Activated T-cell treated with anti-CD3 and anti-CD28 coated beads, Interleukin-2, amount 50 U/mL, for 4 hours (primary cell): ENCODE measurements at regions not wholly inside any gene's neighbourhood (a gene's known extent, or its start where the extent isn't known, plus 50 kb on each side); places are given as distances from the start of the nearest gene placed in this dataset.

Experiments used
- ATAC-seq, 2 donors: fragments of 200-7000 bp; cut with Tn5 transposase; one replicate each; pipeline ENCODE4 v1.10.0; 2021
- DNase-seq: peaks from one replicate; pipeline ENCODE4 v3.0.0-alpha.2; 2020
- H3K27me3 Mint-ChIP-seq: one replicate; pipeline ENCODE4 v1.8.0; 2021; ENCODE audit warnings: low read depth, mixed read lengths
- H3K36me3 Mint-ChIP-seq: one replicate; pipeline ENCODE4 v1.8.0; 2022; ENCODE audit warnings: mixed read lengths; ENCODE audit not compliant: insufficient read depth
- H3K4me1 Mint-ChIP-seq: one replicate; pipeline ENCODE4 v1.8.0; 2021; ENCODE audit warnings: low read depth, mixed read lengths
- H3K4me3 Mint-ChIP-seq: one replicate; pipeline ENCODE4 v1.8.0; 2021; ENCODE audit warnings: mild to moderate bottlenecking, moderate library complexity, mixed read lengths
- H3K9me3 Mint-ChIP-seq: one replicate; pipeline ENCODE4 v1.8.0; 2021; ENCODE audit warnings: mixed read lengths

GRCh38 chr6:68333442-68333841 is 301.6 kb upstream of the ADGRB3 start:
- ATAC-seq = no peak
- Mint-ChIP-seq H3K27me3 (no peaks in the 10 kb centered on the region), H3K36me3 (no peaks in the 10 kb centered on the region), H3K4me1 (no peaks in the 10 kb centered on the region), H3K4me3 (no peak overlapping the region), H3K9me3 (peaks cover 5% of the 10 kb centered on the region)
- no peak for DNase-seq

DNA sequence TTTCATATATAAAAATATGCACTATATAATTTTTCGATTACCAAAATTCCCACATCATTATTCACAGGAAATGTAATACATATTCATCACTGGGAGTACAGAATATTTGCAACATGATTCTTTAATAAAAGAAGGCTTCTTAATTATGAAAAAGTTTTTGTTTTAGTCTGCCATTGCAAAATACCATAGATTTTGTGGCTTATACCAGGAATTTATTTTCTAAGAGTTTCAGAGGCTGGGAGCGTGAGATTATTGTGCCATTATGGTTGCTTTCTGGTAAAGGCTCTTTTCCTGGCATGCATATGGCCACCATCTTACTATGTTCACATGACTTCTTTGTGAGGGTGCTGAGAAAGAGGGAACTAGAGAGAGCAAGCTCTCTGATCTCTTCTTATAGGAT is 306.9 kb upstream of the ADGRB3 start:
- Mint-ChIP-seq H3K4me3 (no peak overlapping the region), H3K36me3 (no peaks in the 10 kb centered on the region), H3K9me3 (no peaks in the 10 kb centered on the region), H3K4me1 (no peaks in the 10 kb centered on the region), H3K27me3 (no peaks in the 10 kb centered on the region)
- ATAC-seq = no peak
- no peak for DNase-seq

DNA sequence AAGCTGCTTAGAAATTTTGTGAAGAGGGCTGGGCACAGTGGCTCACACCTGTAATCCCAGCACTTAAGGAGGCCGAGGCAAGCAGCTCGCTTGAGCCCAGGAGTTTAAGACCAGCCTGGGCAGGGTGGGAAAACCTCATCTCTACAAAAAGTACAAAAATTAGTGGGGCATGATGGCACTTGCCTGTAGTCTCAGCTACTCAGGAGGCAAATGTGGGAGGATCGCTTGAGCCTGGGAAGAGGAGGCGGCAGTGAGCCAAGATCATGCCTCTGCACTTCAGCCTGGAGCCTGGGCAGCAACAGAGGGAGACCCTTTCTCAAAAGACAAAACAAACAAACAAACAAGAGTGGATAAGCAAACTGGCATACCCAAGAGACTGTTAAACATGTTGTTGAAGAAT is 308.3 kb upstream of the ADGRB3 start:
- Mint-ChIP-seq H3K4me1 (no peaks in the 10 kb centered on the region), H3K27me3 (no peaks in the 10 kb centered on the region), H3K4me3 (no peak overlapping the region), H3K9me3 (no peaks in the 10 kb centered on the region), H3K36me3 (no peaks in the 10 kb centered on the region)
- ATAC-seq (no peak), DNase-seq (no peak)

GRCh38 chr6:68317366-68317765 is 317.7 kb upstream of the ADGRB3 start:
- ATAC-seq (no peak), DNase-seq (no peak)
- no peaks in the 10 kb centered on the region for H3K36me3 Mint-ChIP-seq
- no peaks in the 10 kb centered on the region for H3K27me3 Mint-ChIP-seq
- no peaks in the 10 kb centered on the region for H3K4me1 Mint-ChIP-seq
- no peak overlapping the region for H3K4me3 Mint-ChIP-seq
- no peaks in the 10 kb centered on the region for H3K9me3 Mint-ChIP-seq

- no peak for DNase-seq
- ATAC-seq = no peak
- Mint-ChIP-seq H3K36me3 (no peaks in the 10 kb centered on the region), H3K4me1 (no peaks in the 10 kb centered on the region), H3K4me3 (no peak overlapping the region), H3K27me3 (no peaks in the 10 kb centered on the region), H3K9me3 (no peaks in the 10 kb centered on the region)
These were observed 321.2 kb upstream of the ADGRB3 start for GRCh38 chr6:68313911-68314310.

DNA sequence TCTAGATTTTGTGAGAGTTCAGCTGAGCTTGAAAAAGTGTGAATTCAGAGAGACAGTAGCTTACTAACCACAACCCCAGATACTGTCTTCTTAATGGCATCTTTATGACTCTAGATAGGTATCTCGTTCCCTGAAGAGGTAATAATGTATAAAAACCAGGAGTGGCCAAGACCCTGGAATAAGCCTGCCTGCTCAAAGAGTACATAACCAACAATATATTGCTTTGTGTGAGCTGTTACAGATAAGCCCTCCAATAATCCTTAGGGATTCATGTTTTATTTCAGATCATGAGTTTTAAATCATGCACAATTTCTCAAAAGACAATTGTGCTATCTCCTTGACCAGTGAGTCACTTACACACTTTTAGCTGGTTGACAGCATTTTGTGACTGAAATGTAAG is 327.8 kb upstream of the ADGRB3 start:
- H3K4me3 Mint-ChIP-seq = no peak overlapping the region
- ATAC-seq (no peak), DNase-seq (no peak)
- no peaks in the 10 kb centered on the region for H3K36me3 Mint-ChIP-seq
- H3K27me3 Mint-ChIP-seq = no peaks in the 10 kb centered on the region
- H3K4me1 Mint-ChIP-seq = no peaks in the 10 kb centered on the region
- peaks cover 8% of the 10 kb centered on the region for H3K9me3 Mint-ChIP-seq

DNA sequence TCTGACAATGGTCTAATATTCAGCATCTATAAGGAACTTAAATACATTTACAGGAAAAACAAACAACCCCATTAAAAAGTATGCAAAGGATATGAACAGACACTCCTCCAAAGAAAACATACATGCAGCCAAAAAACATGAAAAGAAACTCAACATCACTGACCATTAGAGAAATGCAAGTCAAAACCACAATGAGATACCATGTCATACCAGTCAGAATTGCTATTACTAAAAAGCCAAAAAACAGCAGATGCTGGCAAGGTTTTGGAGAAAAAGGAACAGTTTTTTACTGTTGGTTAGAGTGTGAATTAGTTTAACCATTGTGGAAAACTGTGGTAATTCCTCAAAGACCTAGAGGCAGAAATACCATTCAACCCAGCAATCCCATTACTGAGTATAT is 339.0 kb upstream of the ADGRB3 start:
- Mint-ChIP-seq H3K36me3 (no peaks in the 10 kb centered on the region), H3K9me3 (peaks cover 20% of the 10 kb centered on the region), H3K27me3 (no peaks in the 10 kb centered on the region), H3K4me3 (no peak overlapping the region), H3K4me1 (no peaks in the 10 kb centered on the region)
- DNase-seq (no peak), ATAC-seq (no peak)

GRCh38 chr6:68282646-68283045 is 352.4 kb upstream of the ADGRB3 start:
- no peaks in the 10 kb centered on the region for H3K4me1 Mint-ChIP-seq
- DNase-seq (no peak), ATAC-seq (no peak)
- H3K4me3 Mint-ChIP-seq = no peak overlapping the region
- peaks cover 23% of the 10 kb centered on the region for H3K9me3 Mint-ChIP-seq
- H3K36me3 Mint-ChIP-seq = no peaks in the 10 kb centered on the region
- no peaks in the 10 kb centered on the region for H3K27me3 Mint-ChIP-seq

DNA sequence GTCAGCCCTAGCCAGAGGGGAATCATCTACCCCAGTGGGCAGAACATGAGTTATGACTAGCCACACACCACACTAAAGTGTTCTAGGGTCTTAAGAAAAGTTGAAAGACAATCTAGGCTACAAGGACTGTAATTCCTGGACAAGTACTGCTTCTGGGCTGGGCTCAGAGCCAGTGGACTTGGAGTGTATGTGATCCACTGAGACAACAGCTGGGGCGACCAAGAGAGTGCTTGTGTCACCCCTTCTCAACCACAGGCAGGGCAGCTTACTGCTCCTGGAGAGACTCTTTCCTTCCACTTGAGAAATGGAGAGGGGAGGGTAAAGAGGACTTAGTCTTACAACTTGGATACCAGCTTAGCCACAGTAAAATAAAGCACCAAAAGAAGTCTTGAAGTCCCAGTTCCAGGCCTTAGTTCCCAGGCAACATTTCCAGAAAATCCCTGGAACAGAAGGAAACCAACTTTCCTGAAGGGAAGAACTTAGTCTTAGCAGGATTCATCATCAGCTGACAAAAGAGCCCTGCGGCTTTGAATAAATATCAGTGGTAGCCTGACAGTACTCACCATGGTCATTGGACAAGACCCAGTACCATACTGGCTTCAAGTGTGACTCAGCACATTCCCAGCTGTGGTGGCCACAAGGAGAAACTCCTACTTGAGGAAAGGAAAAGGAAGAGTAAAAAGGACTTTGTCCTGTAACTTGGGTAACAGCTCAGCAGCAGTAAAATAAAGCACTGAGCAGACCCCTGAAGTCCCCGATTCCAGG is 355.1 kb upstream of the ADGRB3 start:
- H3K9me3 Mint-ChIP-seq = peaks cover 21% of the 10 kb centered on the region
- no peak overlapping the region for H3K4me3 Mint-ChIP-seq
- no peak for ATAC-seq
- H3K4me1 Mint-ChIP-seq = no peaks in the 10 kb centered on the region
- no peaks in the 10 kb centered on the region for H3K36me3 Mint-ChIP-seq
- DNase-seq = no peak
- H3K27me3 Mint-ChIP-seq = no peaks in the 10 kb centered on the region

- H3K36me3 Mint-ChIP-seq = no peaks in the 10 kb centered on the region
- H3K4me3 Mint-ChIP-seq = no peak overlapping the region
- H3K4me1 Mint-ChIP-seq = no peaks in the 10 kb centered on the region
- no peak for DNase-seq
- no peaks in the 10 kb centered on the region for H3K9me3 Mint-ChIP-seq
- H3K27me3 Mint-ChIP-seq = no peaks in the 10 kb centered on the region
- ATAC-seq = no peak
These were observed 361.8 kb upstream of the ADGRB3 start for GRCh38 chr6:68273297-68273696.

- Mint-ChIP-seq H3K9me3 (peaks cover 17% of the 10 kb centered on the region), H3K4me1 (no peaks in the 10 kb centered on the region), H3K36me3 (no peaks in the 10 kb centered on the region), H3K4me3 (no peak overlapping the region), H3K27me3 (no peaks in the 10 kb centered on the region)
- DNase-seq = no peak
- no peak for ATAC-seq
These were observed 378.7 kb upstream of the ADGRB3 start for GRCh38 chr6:68256391-68256790.

GRCh38 chr6:68252632-68253031 is 382.4 kb upstream of the ADGRB3 start:
- peaks cover 20% of the 10 kb centered on the region for H3K9me3 Mint-ChIP-seq
- H3K27me3 Mint-ChIP-seq = no peaks in the 10 kb centered on the region
- no peak overlapping the region for H3K4me3 Mint-ChIP-seq
- H3K4me1 Mint-ChIP-seq = no peaks in the 10 kb centered on the region
- DNase-seq (no peak), ATAC-seq (no peak)
- H3K36me3 Mint-ChIP-seq = no peaks in the 10 kb centered on the region

DNA sequence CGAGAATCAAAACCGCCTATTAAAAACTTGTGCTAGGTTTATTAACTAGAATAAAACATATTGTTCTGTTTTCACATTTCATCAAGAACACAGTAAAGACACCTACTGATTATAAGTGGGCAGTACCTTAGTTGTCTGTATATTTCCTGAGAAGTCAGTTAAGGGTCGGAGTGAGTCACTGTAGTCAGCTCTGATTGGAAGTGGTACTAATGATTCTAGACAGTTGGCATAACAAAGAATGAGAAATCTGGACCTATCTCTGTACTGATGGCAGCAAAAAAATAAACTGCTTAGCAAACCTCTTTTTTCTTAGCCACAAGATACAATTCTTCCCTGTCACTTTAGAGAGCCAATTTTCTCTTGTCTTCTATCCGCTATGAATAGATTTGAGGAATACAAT is 387.3 kb upstream of the ADGRB3 start:
- Mint-ChIP-seq H3K9me3 (peaks cover 16% of the 10 kb centered on the region), H3K36me3 (no peaks in the 10 kb centered on the region), H3K4me1 (no peaks in the 10 kb centered on the region), H3K4me3 (no peak overlapping the region), H3K27me3 (no peaks in the 10 kb centered on the region)
- ATAC-seq = no peak
- DNase-seq = no peak

DNA sequence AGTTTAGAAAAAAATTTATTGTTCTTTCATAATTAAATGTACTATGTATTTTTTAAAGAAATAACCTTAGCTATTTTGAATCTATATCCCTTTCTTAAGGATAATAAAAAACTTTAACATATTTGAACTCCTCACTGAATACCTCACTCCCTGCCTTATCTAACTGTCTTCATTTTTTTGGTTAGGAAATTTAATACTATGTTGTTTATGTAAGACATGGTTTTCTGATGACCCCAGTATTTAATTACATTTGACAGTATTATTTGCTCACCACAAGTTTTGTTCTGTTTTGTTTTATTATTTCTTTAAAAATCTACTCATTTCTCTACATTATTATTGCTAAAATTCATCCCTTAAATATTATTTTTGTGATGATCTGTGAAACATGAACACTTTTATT is 394.4 kb upstream of the ADGRB3 start:
- ATAC-seq (no peak), DNase-seq (no peak)
- no peak overlapping the region for H3K4me3 Mint-ChIP-seq
- no peaks in the 10 kb centered on the region for H3K4me1 Mint-ChIP-seq
- H3K27me3 Mint-ChIP-seq = no peaks in the 10 kb centered on the region
- H3K36me3 Mint-ChIP-seq = no peaks in the 10 kb centered on the region
- H3K9me3 Mint-ChIP-seq = peaks cover 3% of the 10 kb centered on the region

- no peaks in the 10 kb centered on the region for H3K4me1 Mint-ChIP-seq
- no peaks in the 10 kb centered on the region for H3K36me3 Mint-ChIP-seq
- no peak for ATAC-seq
- peaks cover 2% of the 10 kb centered on the region for H3K9me3 Mint-ChIP-seq
- H3K4me3 Mint-ChIP-seq = no peak overlapping the region
- DNase-seq = no peak
- H3K27me3 Mint-ChIP-seq = no peaks in the 10 kb centered on the region
These were observed 396.0 kb upstream of the ADGRB3 start for GRCh38 chr6:68239034-68239433.
